Stomach (tissue), 4 donors: ENCODE measurements at regions not wholly inside any gene's neighbourhood (a gene's known extent, or its start where the extent isn't known, plus 50 kb on each side); places are given as distances from the start of the nearest gene placed in this dataset.

Source experiments
- EP300 ChIP-seq: sonication (generic); formaldehyde crosslinking; IDR thresholded peaks from one replicate; pipeline ENCODE4 v1.6.1; 2017; ENCODE audit warnings: antibody characterized with exemption
- POLR2A ChIP-seq, 4 donors: fragments of 450-650 bp; IDR thresholded peaks; one replicate each; pipeline ENCODE4 v1.6.1; 2016; ENCODE audit warnings: antibody characterized with exemption in 4 of 4, control low read depth in 2 of 4, mild to moderate bottlenecking in 1 of 4, moderate library complexity in 1 of 4
- TF ChIP-seq, protein P1 (sequence below), 7 experiments: fragments of 450-650 bp in 4 of 7; fragments of 200-600 bp in 3 of 7; sonication (generic) in 3 of 7; IDR thresholded peaks; one replicate each; pipeline ENCODE4 v1.5.1; 2016 to 2019; ENCODE audit warnings: antibody characterized with exemption in 7 of 7, control low read depth in 2 of 7, mild to moderate bottlenecking in 1 of 7

DNA sequence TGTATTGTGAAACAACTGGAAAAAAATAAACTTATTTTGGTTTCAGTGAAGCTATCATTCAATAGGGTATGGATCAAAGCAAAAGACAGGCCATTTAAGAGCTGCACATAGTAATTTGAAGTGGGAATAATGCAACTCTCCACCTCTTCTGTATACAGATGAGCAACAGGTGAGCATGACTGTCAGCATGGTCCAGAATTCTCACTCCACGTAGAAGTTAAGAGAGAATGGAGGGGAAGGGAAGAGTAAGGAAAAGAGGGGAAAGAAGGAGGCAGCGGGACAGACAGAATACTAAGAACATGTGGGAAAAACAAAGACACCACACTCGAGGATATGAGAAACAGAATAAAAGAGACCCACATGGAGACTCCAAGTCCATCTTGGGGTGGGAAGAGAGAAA lies 396.1 kb upstream of the GRIA1 start:
- TF ChIP-seq POLR2A (IDR thresholded peaks at IDR 0.05) (no peak), EP300 (no peak)
- TF ChIP-seq, protein P1, sequence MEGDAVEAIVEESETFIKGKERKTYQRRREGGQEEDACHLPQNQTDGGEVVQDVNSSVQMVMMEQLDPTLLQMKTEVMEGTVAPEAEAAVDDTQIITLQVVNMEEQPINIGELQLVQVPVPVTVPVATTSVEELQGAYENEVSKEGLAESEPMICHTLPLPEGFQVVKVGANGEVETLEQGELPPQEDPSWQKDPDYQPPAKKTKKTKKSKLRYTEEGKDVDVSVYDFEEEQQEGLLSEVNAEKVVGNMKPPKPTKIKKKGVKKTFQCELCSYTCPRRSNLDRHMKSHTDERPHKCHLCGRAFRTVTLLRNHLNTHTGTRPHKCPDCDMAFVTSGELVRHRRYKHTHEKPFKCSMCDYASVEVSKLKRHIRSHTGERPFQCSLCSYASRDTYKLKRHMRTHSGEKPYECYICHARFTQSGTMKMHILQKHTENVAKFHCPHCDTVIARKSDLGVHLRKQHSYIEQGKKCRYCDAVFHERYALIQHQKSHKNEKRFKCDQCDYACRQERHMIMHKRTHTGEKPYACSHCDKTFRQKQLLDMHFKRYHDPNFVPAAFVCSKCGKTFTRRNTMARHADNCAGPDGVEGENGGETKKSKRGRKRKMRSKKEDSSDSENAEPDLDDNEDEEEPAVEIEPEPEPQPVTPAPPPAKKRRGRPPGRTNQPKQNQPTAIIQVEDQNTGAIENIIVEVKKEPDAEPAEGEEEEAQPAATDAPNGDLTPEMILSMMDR (IDR thresholded peaks at IDR 0.05): no peak
